PFSK-1 (cell line): ENCODE measurements at regions not wholly inside any gene's neighbourhood (a gene's known extent, or its start where the extent isn't known, plus 50 kb on each side); places are given as distances from the start of the nearest gene placed in this dataset.

Source experiments
- POLR2AphosphoS5 ChIP-seq: IDR thresholded peaks from 2 replicates; pipeline ENCODE4 v1.6.1; 2012; ENCODE audit warnings: low read depth, mild to moderate bottlenecking, control low read depth, low read length, moderate library complexity
- REST ChIP-seq, 2 experiments: IDR thresholded peaks; 2 replicates each; pipeline versions ENCODE4 v1.6.1 to v1.8.0; 2011 to 2012; ENCODE audit warnings: low read depth in 2 of 2, low read length in 2 of 2, control low read depth in 1 of 2, inconsistent platforms in 1 of 2, mild to moderate bottlenecking in 1 of 2, moderate library complexity in 1 of 2; ENCODE audit not compliant: insufficient read depth in 1 of 2
- SIN3A ChIP-seq: IDR thresholded peaks from 2 replicates; pipeline ENCODE4 v1.6.1; 2012; ENCODE audit warnings: mild to moderate bottlenecking, low read length, moderate library complexity, borderline replicate concordance; ENCODE audit not compliant: insufficient read depth
- TAF1 ChIP-seq: IDR thresholded peaks from 2 replicates; pipeline ENCODE4 v1.6.1; 2012; ENCODE audit warnings: low read length, control low read depth, borderline replicate concordance; ENCODE audit not compliant: insufficient read depth

- TF ChIP-seq POLR2AphosphoS5 = no peak
- no peak for TF ChIP-seq REST (IDR thresholded peaks at IDR 0.05; ENCODE audit: insufficient read depth in 1 of 2, low read depth in 2 of 2, low read length in 2 of 2)
- no peak for TF ChIP-seq SIN3A
- no peak for TF ChIP-seq TAF1
These were observed 232.3 kb downstream of the JRKL start for GRCh38 chr11:96622026-96622634.
